Tibial nerve (tissue), 4 donors: ENCODE measurements at regions not wholly inside any gene's neighbourhood (a gene's known extent, or its start where the extent isn't known, plus 50 kb on each side); places are given as distances from the start of the nearest gene placed in this dataset.

Source experiments
- CTCF ChIP-seq, 5 experiments: fragments of 200-600 bp in 3 of 5; fragments of 450-650 bp in 2 of 5; sonication (generic) in 3 of 5; IDR thresholded peaks; one replicate each; pipeline ENCODE4 v1.5.1; 2016 to 2019; ENCODE audit warnings: antibody characterized with exemption in 5 of 5, mild to moderate bottlenecking in 3 of 5, moderate library complexity in 2 of 5
- EP300 ChIP-seq, 2 donors: sonication (generic); formaldehyde crosslinking; IDR thresholded peaks; one replicate each; pipeline ENCODE4 v1.6.1; 2017; ENCODE audit warnings: antibody characterized with exemption in 2 of 2, mild to moderate bottlenecking in 1 of 2
- POLR2A ChIP-seq, 2 donors: fragments of 450-650 bp; IDR thresholded peaks; one replicate each; pipeline ENCODE4 v1.6.1; 2017; ENCODE audit warnings: antibody characterized with exemption in 2 of 2, mild to moderate bottlenecking in 2 of 2, moderate library complexity in 2 of 2

- no peak for TF ChIP-seq CTCF (IDR thresholded peaks at IDR 0.05)
- TF ChIP-seq POLR2A (IDR thresholded peaks at IDR 0.05) = no peak
- TF ChIP-seq EP300 (IDR thresholded peaks at IDR 0.05) = no peak
Measured at GRCh38 chr4:180596888-180597483, 1646.2 kb upstream of the TENM3 start.
